SU-DHL-6 (cell line): ENCODE measurements at regions not wholly inside any gene's neighbourhood (a gene's known extent, or its start where the extent isn't known, plus 50 kb on each side); places are given as distances from the start of the nearest gene placed in this dataset.

Experiments used
- EZH2phosphoT487 ChIP-seq: fragments of 200-600 bp; sonication (generic), shearing (Covaris generic); conservative IDR thresholded peaks from 2 replicates; pipeline ENCODE4 v1.6.1; 2018; ENCODE audit warnings: mild to moderate bottlenecking, antibody characterized with exemption, low read length, moderate library complexity, mixed read lengths
- TF ChIP-seq, protein P1 (sequence below): fragments of 200-600 bp; sonication (generic); IDR thresholded peaks from one replicate; pipeline ENCODE4 v1.5.1; 2017; ENCODE audit warnings: antibody characterized with exemption, mild to moderate bottlenecking, low read length, moderate library complexity; ENCODE audit not compliant: insufficient read depth, poor library complexity, severe bottlenecking

DNA sequence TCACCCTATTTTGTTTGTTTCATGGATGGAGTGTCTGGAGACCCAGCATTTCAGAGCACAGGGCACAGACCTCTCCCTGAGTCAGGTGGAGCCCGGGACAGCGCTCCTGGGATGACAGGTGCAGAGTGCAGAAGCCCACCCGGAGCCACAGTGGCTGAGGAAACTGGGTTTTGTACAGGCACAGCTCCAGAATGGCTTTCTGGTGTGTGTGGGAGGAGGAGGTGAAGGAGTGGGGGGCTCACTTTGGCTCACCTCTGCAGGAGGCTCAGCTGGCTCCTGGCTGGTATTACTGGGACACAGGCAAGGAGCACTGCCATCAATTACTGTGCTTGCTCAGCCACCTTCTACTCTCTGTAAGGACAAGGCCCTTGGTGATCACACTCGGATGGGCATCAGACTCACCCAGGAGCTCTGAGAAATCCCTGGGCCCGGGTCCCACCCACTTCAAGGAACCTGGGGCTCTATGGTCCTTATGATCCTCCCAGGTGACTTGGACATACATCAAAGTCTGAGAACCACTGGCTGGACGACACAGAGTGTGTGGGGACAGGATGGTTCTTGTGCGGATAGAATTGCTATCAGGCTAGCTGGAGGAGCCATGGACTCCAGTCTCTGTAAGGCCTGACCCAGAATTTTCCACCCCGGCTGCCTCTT lies 221.1 kb upstream of the ZNF32 start:
- TF ChIP-seq, protein P1, sequence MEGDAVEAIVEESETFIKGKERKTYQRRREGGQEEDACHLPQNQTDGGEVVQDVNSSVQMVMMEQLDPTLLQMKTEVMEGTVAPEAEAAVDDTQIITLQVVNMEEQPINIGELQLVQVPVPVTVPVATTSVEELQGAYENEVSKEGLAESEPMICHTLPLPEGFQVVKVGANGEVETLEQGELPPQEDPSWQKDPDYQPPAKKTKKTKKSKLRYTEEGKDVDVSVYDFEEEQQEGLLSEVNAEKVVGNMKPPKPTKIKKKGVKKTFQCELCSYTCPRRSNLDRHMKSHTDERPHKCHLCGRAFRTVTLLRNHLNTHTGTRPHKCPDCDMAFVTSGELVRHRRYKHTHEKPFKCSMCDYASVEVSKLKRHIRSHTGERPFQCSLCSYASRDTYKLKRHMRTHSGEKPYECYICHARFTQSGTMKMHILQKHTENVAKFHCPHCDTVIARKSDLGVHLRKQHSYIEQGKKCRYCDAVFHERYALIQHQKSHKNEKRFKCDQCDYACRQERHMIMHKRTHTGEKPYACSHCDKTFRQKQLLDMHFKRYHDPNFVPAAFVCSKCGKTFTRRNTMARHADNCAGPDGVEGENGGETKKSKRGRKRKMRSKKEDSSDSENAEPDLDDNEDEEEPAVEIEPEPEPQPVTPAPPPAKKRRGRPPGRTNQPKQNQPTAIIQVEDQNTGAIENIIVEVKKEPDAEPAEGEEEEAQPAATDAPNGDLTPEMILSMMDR, result no peak
- TF ChIP-seq EZH2phosphoT487, result no peak
